Mesenchymal stem cell (in vitro differentiated cells and primary cell): ENCODE measurements at regions not wholly inside any gene's neighbourhood (a gene's known extent, or its start where the extent isn't known, plus 50 kb on each side); places are given as distances from the start of the nearest gene placed in this dataset.
"Not testable (repeated sequence)": the region's sequence is repeated elsewhere in the genome, so short reads cannot be mapped to it uniquely, and the experiment has no call there.

Experiments
- DNase-seq: peaks from one replicate; pipeline ENCODE4 v3.0.0-alpha.2; 2013
- H2AFZ ChIP-seq: one replicate; pipeline ENCODE4 v1.6.1; 2013; ENCODE audit warnings: low read depth, mild to moderate bottlenecking, control low read depth, inconsistent platforms, low read length, moderate library complexity
- H2AK5ac ChIP-seq: 2 replicates; pipeline ENCODE4 v1.6.1; 2013; ENCODE audit warnings: low read length, moderate library complexity, mild to moderate bottlenecking, inconsistent platforms; ENCODE audit not compliant: severe bottlenecking
- H2BK120ac ChIP-seq: one replicate; pipeline ENCODE4 v1.6.1; 2013; ENCODE audit warnings: low read depth, mild to moderate bottlenecking, inconsistent platforms, low read length, moderate library complexity
- H2BK12ac ChIP-seq, 2 experiments: one replicate each; pipeline ENCODE4 v1.6.1; 2013; ENCODE audit warnings: inconsistent platforms in 2 of 2, low read length in 2 of 2, mild to moderate bottlenecking in 2 of 2, moderate library complexity in 2 of 2, control low read depth in 1 of 2
- H2BK15ac ChIP-seq: one replicate; pipeline ENCODE4 v1.6.1; 2013; ENCODE audit warnings: mild to moderate bottlenecking, low read depth, inconsistent platforms; ENCODE audit not compliant: poor library complexity, severe bottlenecking
- H2BK5ac ChIP-seq: 2 replicates; pipeline ENCODE4 v1.6.1; 2013; ENCODE audit warnings: low read depth, mild to moderate bottlenecking, low read length, control low read depth, inconsistent platforms; ENCODE audit not compliant: poor library complexity, severe bottlenecking
- H3K14ac ChIP-seq, 2 experiments: one replicate each; pipeline ENCODE4 v1.6.1; 2013; ENCODE audit warnings: inconsistent platforms in 2 of 2, low read length in 2 of 2, control low read depth in 1 of 2, mild to moderate bottlenecking in 1 of 2, moderate library complexity in 1 of 2
- H3K18ac ChIP-seq, 2 experiments: one replicate each; pipeline ENCODE4 v1.6.1; 2013; ENCODE audit warnings: inconsistent platforms in 2 of 2, low read length in 2 of 2, control low read depth in 1 of 2, low read depth in 1 of 2, mild to moderate bottlenecking in 1 of 2
- H3K23ac ChIP-seq, 2 experiments: one replicate each; pipeline ENCODE4 v1.6.1; 2013; ENCODE audit warnings: inconsistent platforms in 2 of 2, low read length in 2 of 2, mild to moderate bottlenecking in 2 of 2, moderate library complexity in 2 of 2, control low read depth in 1 of 2
- H3K27ac ChIP-seq: 2 replicates; pipeline ENCODE4 v1.5.1; 2013; ENCODE audit warnings: mild to moderate bottlenecking, moderate library complexity, low read length, control low read depth, inconsistent platforms; ENCODE audit not compliant: poor library complexity, severe bottlenecking
- H3K27me3 ChIP-seq, 2 experiments: 2 replicates each; pipeline versions ENCODE4 v1.6.1 to v1.7.0; 2013; ENCODE audit warnings: low read length in 2 of 2, mild to moderate bottlenecking in 2 of 2, moderate library complexity in 2 of 2, control low read depth in 1 of 2, inconsistent platforms in 1 of 2; ENCODE audit not compliant: control insufficient read depth in 1 of 2, insufficient read depth in 1 of 2
- H3K36me3 ChIP-seq, 2 experiments: 2 replicates each; pipeline versions ENCODE4 v1.6.1 to v1.7.0; 2013; ENCODE audit warnings: low read length in 2 of 2, control low read depth in 1 of 2, inconsistent platforms in 1 of 2, low read depth in 1 of 2, mild to moderate bottlenecking in 1 of 2; ENCODE audit not compliant: insufficient read depth in 2 of 2, control insufficient read depth in 1 of 2
- H3K4ac ChIP-seq, 2 experiments: one replicate each; pipeline ENCODE4 v1.6.1; 2013; ENCODE audit warnings: inconsistent platforms in 2 of 2, low read length in 2 of 2, mild to moderate bottlenecking in 2 of 2, moderate library complexity in 2 of 2, control low read depth in 1 of 2, low read depth in 1 of 2
- H3K4me1 ChIP-seq: 2 replicates; pipeline ENCODE4 v1.6.1; 2013; ENCODE audit warnings: low read depth, low read length, control low read depth; ENCODE audit not compliant: control insufficient read depth, insufficient read depth
- H3K4me2 ChIP-seq: 2 replicates; pipeline ENCODE4 v1.6.1; 2013; ENCODE audit warnings: low read length, mild to moderate bottlenecking, inconsistent platforms; ENCODE audit not compliant: poor library complexity, severe bottlenecking
- H3K4me3 ChIP-seq, 2 experiments: 2 replicates each; pipeline versions ENCODE4 v1.5.1 to v1.7.0; 2013; ENCODE audit warnings: low read length in 2 of 2, mild to moderate bottlenecking in 2 of 2, control low read depth in 1 of 2, low read depth in 1 of 2; ENCODE audit not compliant: insufficient read depth in 1 of 2
- H3K79me1 ChIP-seq: replicated peaks from 2 replicates; pipeline ENCODE4 v1.6.1; 2013; ENCODE audit warnings: mild to moderate bottlenecking, control low read depth, low read length, inconsistent platforms; ENCODE audit not compliant: poor library complexity, severe bottlenecking
- H3K9ac ChIP-seq: 2 replicates; pipeline ENCODE4 v1.7.0; 2013; ENCODE audit warnings: mild to moderate bottlenecking, low read length, moderate library complexity
- H3K9me3 ChIP-seq: 2 replicates; pipeline ENCODE4 v1.7.0; 2013; ENCODE audit warnings: mild to moderate bottlenecking, low read length; ENCODE audit not compliant: control insufficient read depth
- H4K8ac ChIP-seq: one replicate; pipeline ENCODE4 v1.6.1; 2013; ENCODE audit warnings: inconsistent platforms, mild to moderate bottlenecking, low read length, moderate library complexity
- H4K91ac ChIP-seq: one replicate; pipeline ENCODE4 v1.6.1; 2013; ENCODE audit warnings: mild to moderate bottlenecking, low read length, inconsistent platforms
- WGBS: methylation state at CpG from one replicate; pipeline ENCODE4 v1.1.7; 2013; ENCODE audit warnings: mixed read lengths; 5-methylcytosine and 5-hydroxymethylcytosine counted together

DNA sequence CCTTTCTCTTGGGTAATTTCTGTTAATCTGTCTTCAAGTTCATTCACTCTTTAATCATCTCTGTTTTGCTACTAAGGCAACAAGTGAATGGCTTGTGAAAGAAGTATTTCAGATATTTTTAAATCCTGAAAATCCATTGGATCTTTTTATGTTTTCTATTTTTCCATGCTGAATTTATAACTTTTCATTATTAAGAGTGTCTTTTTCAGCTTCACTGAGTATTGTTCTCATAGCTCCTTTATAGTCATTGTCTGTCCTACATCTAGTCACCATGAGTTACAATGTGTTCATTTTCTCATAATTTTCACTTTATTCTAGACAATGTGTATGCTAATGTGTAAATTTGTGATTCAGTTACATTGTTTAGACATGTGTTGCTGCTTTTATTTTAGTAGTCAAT lies 556.4 kb downstream of the TUSC1 start:
- Histone ChIP-seq H2BK12ac (no peak overlapping the region), H2BK15ac (no peak overlapping the region), H3K4me2 (no peak overlapping the region), H3K9ac (no peak overlapping the region), H3K4ac (no peak overlapping the region), H3K23ac (no peak overlapping the region), H3K4me1 (no peaks in the 10 kb centered on the region), H2AFZ (no peak overlapping the region), H3K4me3 (no peak overlapping the region), H3K9me3 (peaks cover 13% of the 10 kb centered on the region), H3K27me3 (no peaks in the 10 kb centered on the region), H3K79me1 (no peaks in the 10 kb centered on the region), H3K14ac (no peak overlapping the region), H4K8ac (no peak overlapping the region), H4K91ac (no peak overlapping the region), H3K18ac (no peak overlapping the region), H2BK5ac (no peak overlapping the region), H3K27ac (no peak overlapping the region), H2BK120ac (no peak overlapping the region), H3K36me3 (no peaks in the 10 kb centered on the region), H2AK5ac (no peak overlapping the region)
- DNase-seq = no peak

DNA sequence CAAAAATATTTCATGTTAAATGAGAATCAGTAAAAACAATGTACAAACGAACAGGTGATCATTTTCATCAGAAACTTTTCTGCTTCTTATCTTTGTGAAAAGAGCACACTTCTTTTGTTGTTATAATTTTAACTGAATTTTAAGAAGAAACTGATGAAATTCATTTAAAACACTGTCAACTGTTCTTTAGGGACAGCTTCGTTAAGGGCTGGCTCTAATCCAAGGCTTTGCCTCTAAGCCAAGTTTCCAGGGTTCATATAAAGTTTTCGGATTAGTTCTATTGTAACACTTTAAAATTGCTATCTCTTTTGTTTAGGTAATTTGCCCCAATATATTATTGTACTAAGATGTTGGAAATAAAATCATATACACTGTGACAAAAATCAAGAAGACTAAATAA lies 559.2 kb downstream of the TUSC1 start:
- no peak overlapping the region for H3K27ac ChIP-seq
- H3K9ac ChIP-seq = no peak overlapping the region
- no peak overlapping the region for H3K23ac ChIP-seq
- no peak overlapping the region for H2AFZ ChIP-seq
- WGBS = 63% methylated on average over 1 of the region's 3 CpGs
- H4K8ac ChIP-seq = no peak overlapping the region
- no peak overlapping the region for H3K4me2 ChIP-seq
- H4K91ac ChIP-seq = no peak overlapping the region
- DNase-seq = no peak
- H3K4me3 ChIP-seq = no peak overlapping the region
- H2BK5ac ChIP-seq = no peak overlapping the region
- no peak overlapping the region for H3K4ac ChIP-seq
- H3K36me3 ChIP-seq = no peaks in the 10 kb centered on the region
- no peak overlapping the region for H3K14ac ChIP-seq
- H2BK12ac ChIP-seq = no peak overlapping the region
- peaks cover 21% of the 10 kb centered on the region for H3K9me3 ChIP-seq
- H2BK15ac ChIP-seq = no peak overlapping the region
- H2AK5ac ChIP-seq = no peak overlapping the region
- no peaks in the 10 kb centered on the region for H3K4me1 ChIP-seq
- no peak overlapping the region for H3K18ac ChIP-seq
- H2BK120ac ChIP-seq = no peak overlapping the region
- no peaks in the 10 kb centered on the region for H3K79me1 ChIP-seq
- H3K27me3 ChIP-seq = no peaks in the 10 kb centered on the region

DNA sequence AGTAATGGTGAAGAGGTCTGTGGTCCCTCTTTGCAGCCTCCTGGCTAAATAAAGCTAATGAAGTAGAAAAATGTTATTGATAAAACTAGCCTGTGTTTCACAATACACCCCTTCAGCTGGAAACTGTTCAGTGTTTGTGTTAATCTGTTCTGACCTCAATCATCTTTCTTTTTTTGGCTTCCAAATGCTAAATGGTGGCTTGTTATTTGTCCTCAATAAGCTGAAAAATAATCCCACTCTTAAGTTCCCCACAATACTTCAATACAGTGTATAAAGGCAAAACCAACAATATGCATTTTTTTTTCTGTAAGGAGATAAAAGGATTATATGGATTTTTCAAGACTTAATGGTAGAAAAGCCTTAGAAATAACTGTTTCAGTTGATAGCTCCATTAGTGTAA lies 560.5 kb downstream of the TUSC1 start:
- no peak overlapping the region for H2AK5ac ChIP-seq
- no peak overlapping the region for H3K27ac ChIP-seq
- H3K4ac ChIP-seq = no peak overlapping the region
- H2BK15ac ChIP-seq = no peak overlapping the region
- peaks cover 12% of the 10 kb centered on the region for H3K9me3 ChIP-seq
- H3K23ac ChIP-seq = no peak overlapping the region
- no peaks in the 10 kb centered on the region for H3K79me1 ChIP-seq
- no peak overlapping the region for H2AFZ ChIP-seq
- DNase-seq = no peak
- no peak overlapping the region for H2BK5ac ChIP-seq
- H2BK12ac ChIP-seq = no peak overlapping the region
- no peak overlapping the region for H3K18ac ChIP-seq
- no peak overlapping the region for H3K4me3 ChIP-seq
- H3K36me3 ChIP-seq = no peaks in the 10 kb centered on the region
- H3K27me3 ChIP-seq = no peaks in the 10 kb centered on the region
- H3K4me2 ChIP-seq = no peak overlapping the region
- no peak overlapping the region for H2BK120ac ChIP-seq
- H3K4me1 ChIP-seq = no peaks in the 10 kb centered on the region
- no peak overlapping the region for H4K91ac ChIP-seq
- no peak overlapping the region for H3K14ac ChIP-seq
- no peak overlapping the region for H3K9ac ChIP-seq
- no peak overlapping the region for H4K8ac ChIP-seq

DNA sequence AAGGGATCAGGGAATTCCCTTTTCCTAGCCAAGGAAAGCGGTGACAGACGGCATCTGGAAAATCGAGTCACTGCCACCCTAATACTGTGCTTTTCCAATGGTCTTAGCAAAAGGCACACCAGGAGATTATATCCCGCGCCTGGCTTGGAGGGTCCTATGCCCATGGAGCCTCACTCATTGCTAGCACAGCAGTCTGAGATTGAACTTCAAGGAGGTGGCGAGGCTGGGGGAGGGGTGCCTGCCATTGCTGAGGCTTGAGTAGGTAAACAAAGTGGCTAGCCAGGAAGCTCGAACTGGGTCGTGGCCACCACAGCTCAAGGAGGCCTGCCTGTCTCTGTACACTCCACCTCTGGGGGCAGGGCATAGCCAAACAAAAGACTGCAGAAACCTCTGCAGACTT lies 556.5 kb upstream of the IZUMO3 start:
- not testable (repeated sequence) for H3K27me3 ChIP-seq, H3K27ac ChIP-seq, H3K9me3 ChIP-seq, H3K9ac ChIP-seq, H3K36me3 ChIP-seq, H3K79me1 ChIP-seq, H2AK5ac ChIP-seq, H3K14ac ChIP-seq, H3K4me1 ChIP-seq, H3K4me2 ChIP-seq, H3K23ac ChIP-seq, H3K4ac ChIP-seq, H4K8ac ChIP-seq, H2BK120ac ChIP-seq, H2BK12ac ChIP-seq, H4K91ac ChIP-seq, H3K4me3 ChIP-seq, DNase-seq, H3K18ac ChIP-seq, H2BK5ac ChIP-seq, H2BK15ac ChIP-seq
- WGBS = 90% methylated on average over 8 of the region's 8 CpGs
- H2AFZ ChIP-seq = peak overlapping the region; percentile 14
